ENCODE measurements at regions not wholly inside any gene's neighbourhood (a gene's known extent, or its start where the extent isn't known, plus 50 kb on each side); places are given as distances from the start of the nearest gene placed in this dataset.
"Not testable (repeated sequence)": the region's sequence is repeated elsewhere in the genome, so short reads cannot be mapped to it uniquely, and the experiment has no call there.

DNA sequence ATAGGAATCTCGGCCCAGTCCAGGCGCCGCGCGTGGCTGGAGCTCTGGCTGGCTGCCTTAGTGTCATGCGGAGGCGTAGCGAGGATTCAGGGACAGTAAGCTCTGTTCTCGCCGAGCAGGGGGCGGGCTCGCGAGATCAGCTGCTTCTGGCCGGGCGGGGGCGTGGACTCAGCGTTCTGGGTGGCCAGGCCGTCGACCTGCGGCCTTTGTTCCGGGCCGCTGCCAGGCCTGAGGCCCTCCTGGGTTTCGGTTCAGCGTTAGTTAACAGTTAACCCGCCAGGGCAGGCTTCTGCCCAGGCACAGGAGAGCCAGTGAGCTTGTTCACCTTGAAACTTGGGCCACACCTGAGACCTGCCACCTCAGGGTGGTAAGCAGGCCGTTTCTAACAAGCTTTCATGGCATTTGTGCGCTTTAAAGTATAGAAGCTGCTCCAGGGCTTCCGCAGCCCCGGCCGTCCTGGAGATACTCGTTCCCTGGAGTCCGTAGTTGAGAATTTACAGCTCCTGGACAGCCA, 332.2 kb upstream of the SGCG start:
- H3K4me3 ChIP-seq (replicated peaks in 1 of 2; ENCODE audit: low read depth in 2 of 2, low read length in 2 of 2), result no peak overlapping the region
- TF ChIP-seq, protein P1, sequence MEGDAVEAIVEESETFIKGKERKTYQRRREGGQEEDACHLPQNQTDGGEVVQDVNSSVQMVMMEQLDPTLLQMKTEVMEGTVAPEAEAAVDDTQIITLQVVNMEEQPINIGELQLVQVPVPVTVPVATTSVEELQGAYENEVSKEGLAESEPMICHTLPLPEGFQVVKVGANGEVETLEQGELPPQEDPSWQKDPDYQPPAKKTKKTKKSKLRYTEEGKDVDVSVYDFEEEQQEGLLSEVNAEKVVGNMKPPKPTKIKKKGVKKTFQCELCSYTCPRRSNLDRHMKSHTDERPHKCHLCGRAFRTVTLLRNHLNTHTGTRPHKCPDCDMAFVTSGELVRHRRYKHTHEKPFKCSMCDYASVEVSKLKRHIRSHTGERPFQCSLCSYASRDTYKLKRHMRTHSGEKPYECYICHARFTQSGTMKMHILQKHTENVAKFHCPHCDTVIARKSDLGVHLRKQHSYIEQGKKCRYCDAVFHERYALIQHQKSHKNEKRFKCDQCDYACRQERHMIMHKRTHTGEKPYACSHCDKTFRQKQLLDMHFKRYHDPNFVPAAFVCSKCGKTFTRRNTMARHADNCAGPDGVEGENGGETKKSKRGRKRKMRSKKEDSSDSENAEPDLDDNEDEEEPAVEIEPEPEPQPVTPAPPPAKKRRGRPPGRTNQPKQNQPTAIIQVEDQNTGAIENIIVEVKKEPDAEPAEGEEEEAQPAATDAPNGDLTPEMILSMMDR (IDR thresholded peaks at IDR 0.05; ENCODE audit: low read depth, low read length), result no peak
- DNase-seq (ENCODE audit: low read depth in 2 of 2), result no peak

GRCh38 chr13:22855926-22856325, 324.9 kb upstream of the SGCG start:
- no peak for DNase-seq (ENCODE audit: low read depth in 2 of 2)
- H3K4me3 ChIP-seq (replicated peaks in 1 of 2; ENCODE audit: low read depth in 2 of 2, low read length in 2 of 2), result no peak overlapping the region
- TF ChIP-seq, protein P1 (IDR thresholded peaks at IDR 0.05; ENCODE audit: low read depth, low read length), result no peak

GRCh38 chr13:22858980-22859379, 321.8 kb upstream of the SGCG start:
- not testable (repeated sequence) for H3K4me3 ChIP-seq (replicated peaks in 1 of 2; ENCODE audit: low read depth in 2 of 2, low read length in 2 of 2); DNase-seq (ENCODE audit: low read depth in 2 of 2)

GRCh38 chr13:22859411-22859810, 321.4 kb upstream of the SGCG start:
- not testable (repeated sequence) for DNase-seq (ENCODE audit: low read depth in 2 of 2); H3K4me3 ChIP-seq (replicated peaks in 1 of 2; ENCODE audit: low read depth in 2 of 2, low read length in 2 of 2)

- TF ChIP-seq, protein P1 (IDR thresholded peaks at IDR 0.05; ENCODE audit: low read depth, low read length), result no peak
- H3K4me3 ChIP-seq (replicated peaks in 1 of 2; ENCODE audit: low read depth in 2 of 2, low read length in 2 of 2), result no peak overlapping the region
- DNase-seq (ENCODE audit: low read depth in 2 of 2), result no peak
These were observed 318.8 kb upstream of the SGCG start for GRCh38 chr13:22861958-22862466.

- no peak overlapping the region for H3K4me3 ChIP-seq (replicated peaks in 1 of 2; ENCODE audit: low read depth in 2 of 2, low read length in 2 of 2)
- DNase-seq (ENCODE audit: low read depth in 2 of 2), result no peak
- TF ChIP-seq, protein P1 (IDR thresholded peaks at IDR 0.05; ENCODE audit: low read depth, low read length), result no peak
These were observed 318.3 kb upstream of the SGCG start for GRCh38 chr13:22862478-22862877.

GRCh38 chr13:22866221-22866620, 314.6 kb upstream of the SGCG start:
- TF ChIP-seq, protein P1 (IDR thresholded peaks at IDR 0.05; ENCODE audit: low read depth, low read length), result no peak
- no peak overlapping the region for H3K4me3 ChIP-seq (replicated peaks in 1 of 2; ENCODE audit: low read depth in 2 of 2, low read length in 2 of 2)
- DNase-seq (ENCODE audit: low read depth in 2 of 2), result no peak

- TF ChIP-seq, protein P1 (IDR thresholded peaks at IDR 0.05; ENCODE audit: low read depth, low read length), result no peak
- H3K4me3 ChIP-seq (replicated peaks in 1 of 2; ENCODE audit: low read depth in 2 of 2, low read length in 2 of 2), result no peak overlapping the region
- no peak for DNase-seq (ENCODE audit: low read depth in 2 of 2)
These were observed 309.5 kb upstream of the SGCG start for GRCh38 chr13:22871231-22871630.
